ENCODE measurements at regions not wholly inside any gene's neighbourhood (a gene's known extent, or its start where the extent isn't known, plus 50 kb on each side); places are given as distances from the start of the nearest gene placed in this dataset.

DNA sequence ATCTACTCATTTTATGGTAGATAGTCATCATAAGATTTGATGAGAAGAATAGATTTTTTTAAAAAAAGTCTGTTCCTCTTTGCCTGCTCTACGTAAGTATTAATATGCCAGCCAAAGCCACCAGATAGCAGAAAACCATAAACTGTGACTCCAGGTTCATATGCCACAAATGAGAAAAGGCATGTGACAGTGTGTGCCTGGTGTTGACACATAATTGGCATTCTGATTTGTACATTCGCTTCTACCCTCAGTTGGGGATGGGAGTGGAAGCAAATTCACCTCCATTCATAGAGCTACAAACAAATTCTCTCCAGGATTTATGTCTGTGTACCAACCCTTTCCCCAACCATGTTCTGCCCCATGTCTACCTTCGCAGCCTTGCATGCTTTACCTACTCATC, 391.6 kb downstream of the PMP22 start:
- Histone ChIP-seq H3K9ac (ENCODE audit: low read length) (no peak overlapping the region), H3K79me2 (ENCODE audit: insufficient read depth, low read length) (no peaks in the 10 kb centered on the region), H3K36me3 (ENCODE audit: control insufficient read depth in 1 of 2, insufficient read depth in 2 of 2, low read length in 2 of 2) (no peaks in the 10 kb centered on the region), H3K4me2 (ENCODE audit: low read length) (no peak overlapping the region), H3K27me3 (ENCODE audit: insufficient read depth, low read length) (no peaks in the 10 kb centered on the region), H4K20me1 (ENCODE audit: insufficient read depth) (no peaks in the 10 kb centered on the region), H2AFZ (ENCODE audit: low read depth, low read length, poor library complexity, severe bottlenecking) (no peak overlapping the region), H3K4me3 (replicated peaks in 1 of 2; ENCODE audit: low read depth in 1 of 2, low read length in 2 of 2) (no peak overlapping the region), H3K9me2 (ENCODE audit: insufficient read depth) (no peaks in the 10 kb centered on the region), H3K9me3 (ENCODE audit: control insufficient read depth in 1 of 2, insufficient read depth in 1 of 2, low read depth in 1 of 2, low read length in 2 of 2) (no peaks in the 10 kb centered on the region), H3K4me1 (ENCODE audit: control insufficient read depth in 1 of 2, insufficient read depth in 2 of 2, low read length in 2 of 2) (no peaks in the 10 kb centered on the region), H3K27ac (ENCODE audit: low read depth, low read length) (no peak overlapping the region)
- intact Hi-C loops (cut with micrococcal nuclease), result no loop called here
- BruUV-seq (replicated peaks), result no TSS peak
- ChIA-PET CTCF (no interaction called here), RAD21 (ENCODE audit: low non-redundant PET in 1 of 2, low total read pairs in 2 of 2, uncharacterized antibody in 2 of 2, unreplicated experiment in 2 of 2) (no interaction called here), POLR2A (no interaction called here)
- TF ChIP-seq ZFX (IDR thresholded peaks at IDR 0.05), result no peak
- TF ChIP-seq, protein P1, sequence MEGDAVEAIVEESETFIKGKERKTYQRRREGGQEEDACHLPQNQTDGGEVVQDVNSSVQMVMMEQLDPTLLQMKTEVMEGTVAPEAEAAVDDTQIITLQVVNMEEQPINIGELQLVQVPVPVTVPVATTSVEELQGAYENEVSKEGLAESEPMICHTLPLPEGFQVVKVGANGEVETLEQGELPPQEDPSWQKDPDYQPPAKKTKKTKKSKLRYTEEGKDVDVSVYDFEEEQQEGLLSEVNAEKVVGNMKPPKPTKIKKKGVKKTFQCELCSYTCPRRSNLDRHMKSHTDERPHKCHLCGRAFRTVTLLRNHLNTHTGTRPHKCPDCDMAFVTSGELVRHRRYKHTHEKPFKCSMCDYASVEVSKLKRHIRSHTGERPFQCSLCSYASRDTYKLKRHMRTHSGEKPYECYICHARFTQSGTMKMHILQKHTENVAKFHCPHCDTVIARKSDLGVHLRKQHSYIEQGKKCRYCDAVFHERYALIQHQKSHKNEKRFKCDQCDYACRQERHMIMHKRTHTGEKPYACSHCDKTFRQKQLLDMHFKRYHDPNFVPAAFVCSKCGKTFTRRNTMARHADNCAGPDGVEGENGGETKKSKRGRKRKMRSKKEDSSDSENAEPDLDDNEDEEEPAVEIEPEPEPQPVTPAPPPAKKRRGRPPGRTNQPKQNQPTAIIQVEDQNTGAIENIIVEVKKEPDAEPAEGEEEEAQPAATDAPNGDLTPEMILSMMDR (IDR thresholded peaks at IDR 0.05 in 2 of 3, conservative IDR thresholded peaks at IDR 0.05 in 1 of 3; ENCODE audit: borderline replicate concordance in 1 of 3, insufficient read depth in 1 of 3, low read depth in 2 of 3, low read length in 2 of 3), result no peak
- TF ChIP-seq TCF7L2 (IDR thresholded peaks at IDR 0.05; ENCODE audit: borderline replicate concordance, extremely low read depth, insufficient read depth, insufficient read length), result no peak
- no peak for TF ChIP-seq EZH2 (IDR thresholded peaks at IDR 0.05)
- TF ChIP-seq SP1 (IDR thresholded peaks at IDR 0.05; ENCODE audit: low read depth), result no peak
- TF ChIP-seq ZNF274 (IDR thresholded peaks at IDR 0.05; ENCODE audit: low read depth, low read length), result no peak
- no peak for TF ChIP-seq SIN3A (IDR thresholded peaks at IDR 0.05; ENCODE audit: low read depth)
- TF ChIP-seq FOSL1 (IDR thresholded peaks at IDR 0.05; ENCODE audit: low read depth), result no peak
- no peak for TF ChIP-seq RAD21 (IDR thresholded peaks at IDR 0.05; ENCODE audit: low read depth)
- TF ChIP-seq ELF1 (IDR thresholded peaks at IDR 0.05; ENCODE audit: borderline replicate concordance, low read depth), result no peak
- TF ChIP-seq CBX3 (IDR thresholded peaks at IDR 0.05; ENCODE audit: low read depth), result no peak
- no peak for TF ChIP-seq YY1 (IDR thresholded peaks at IDR 0.05; ENCODE audit: extremely low read depth, insufficient replicate concordance, low read depth, low read length)
- no peak for TF ChIP-seq SRF (IDR thresholded peaks at IDR 0.05; ENCODE audit: low read depth)
- no peak for TF ChIP-seq POLR2A (IDR thresholded peaks at IDR 0.05; ENCODE audit: borderline replicate concordance, extremely low read depth, insufficient read depth, insufficient read length)
- TF ChIP-seq, protein P2, sequence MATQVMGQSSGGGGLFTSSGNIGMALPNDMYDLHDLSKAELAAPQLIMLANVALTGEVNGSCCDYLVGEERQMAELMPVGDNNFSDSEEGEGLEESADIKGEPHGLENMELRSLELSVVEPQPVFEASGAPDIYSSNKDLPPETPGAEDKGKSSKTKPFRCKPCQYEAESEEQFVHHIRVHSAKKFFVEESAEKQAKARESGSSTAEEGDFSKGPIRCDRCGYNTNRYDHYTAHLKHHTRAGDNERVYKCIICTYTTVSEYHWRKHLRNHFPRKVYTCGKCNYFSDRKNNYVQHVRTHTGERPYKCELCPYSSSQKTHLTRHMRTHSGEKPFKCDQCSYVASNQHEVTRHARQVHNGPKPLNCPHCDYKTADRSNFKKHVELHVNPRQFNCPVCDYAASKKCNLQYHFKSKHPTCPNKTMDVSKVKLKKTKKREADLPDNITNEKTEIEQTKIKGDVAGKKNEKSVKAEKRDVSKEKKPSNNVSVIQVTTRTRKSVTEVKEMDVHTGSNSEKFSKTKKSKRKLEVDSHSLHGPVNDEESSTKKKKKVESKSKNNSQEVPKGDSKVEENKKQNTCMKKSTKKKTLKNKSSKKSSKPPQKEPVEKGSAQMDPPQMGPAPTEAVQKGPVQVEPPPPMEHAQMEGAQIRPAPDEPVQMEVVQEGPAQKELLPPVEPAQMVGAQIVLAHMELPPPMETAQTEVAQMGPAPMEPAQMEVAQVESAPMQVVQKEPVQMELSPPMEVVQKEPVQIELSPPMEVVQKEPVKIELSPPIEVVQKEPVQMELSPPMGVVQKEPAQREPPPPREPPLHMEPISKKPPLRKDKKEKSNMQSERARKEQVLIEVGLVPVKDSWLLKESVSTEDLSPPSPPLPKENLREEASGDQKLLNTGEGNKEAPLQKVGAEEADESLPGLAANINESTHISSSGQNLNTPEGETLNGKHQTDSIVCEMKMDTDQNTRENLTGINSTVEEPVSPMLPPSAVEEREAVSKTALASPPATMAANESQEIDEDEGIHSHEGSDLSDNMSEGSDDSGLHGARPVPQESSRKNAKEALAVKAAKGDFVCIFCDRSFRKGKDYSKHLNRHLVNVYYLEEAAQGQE (IDR thresholded peaks at IDR 0.05; ENCODE audit: low read depth), result no peak
- TF ChIP-seq, protein P3, sequence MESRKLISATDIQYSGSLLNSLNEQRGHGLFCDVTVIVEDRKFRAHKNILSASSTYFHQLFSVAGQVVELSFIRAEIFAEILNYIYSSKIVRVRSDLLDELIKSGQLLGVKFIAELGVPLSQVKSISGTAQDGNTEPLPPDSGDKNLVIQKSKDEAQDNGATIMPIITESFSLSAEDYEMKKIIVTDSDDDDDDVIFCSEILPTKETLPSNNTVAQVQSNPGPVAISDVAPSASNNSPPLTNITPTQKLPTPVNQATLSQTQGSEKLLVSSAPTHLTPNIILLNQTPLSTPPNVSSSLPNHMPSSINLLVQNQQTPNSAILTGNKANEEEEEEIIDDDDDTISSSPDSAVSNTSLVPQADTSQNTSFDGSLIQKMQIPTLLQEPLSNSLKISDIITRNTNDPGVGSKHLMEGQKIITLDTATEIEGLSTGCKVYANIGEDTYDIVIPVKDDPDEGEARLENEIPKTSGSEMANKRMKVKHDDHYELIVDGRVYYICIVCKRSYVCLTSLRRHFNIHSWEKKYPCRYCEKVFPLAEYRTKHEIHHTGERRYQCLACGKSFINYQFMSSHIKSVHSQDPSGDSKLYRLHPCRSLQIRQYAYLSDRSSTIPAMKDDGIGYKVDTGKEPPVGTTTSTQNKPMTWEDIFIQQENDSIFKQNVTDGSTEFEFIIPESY (IDR thresholded peaks at IDR 0.05; ENCODE audit: extremely low read depth, insufficient replicate concordance, low read length), result no peak
- ATAC-seq (no peak), DNase-seq (ENCODE audit: low read depth, low spot score) (no peak)
